CD1c-positive myeloid dendritic cell (primary cell): ENCODE measurements at regions not wholly inside any gene's neighbourhood (a gene's known extent, or its start where the extent isn't known, plus 50 kb on each side); places are given as distances from the start of the nearest gene placed in this dataset.

Source experiments
- DNase-seq: peaks from one replicate; pipeline ENCODE4 v3.0.0-alpha.2; 2016; ENCODE audit errors: extremely low spot score

DNA sequence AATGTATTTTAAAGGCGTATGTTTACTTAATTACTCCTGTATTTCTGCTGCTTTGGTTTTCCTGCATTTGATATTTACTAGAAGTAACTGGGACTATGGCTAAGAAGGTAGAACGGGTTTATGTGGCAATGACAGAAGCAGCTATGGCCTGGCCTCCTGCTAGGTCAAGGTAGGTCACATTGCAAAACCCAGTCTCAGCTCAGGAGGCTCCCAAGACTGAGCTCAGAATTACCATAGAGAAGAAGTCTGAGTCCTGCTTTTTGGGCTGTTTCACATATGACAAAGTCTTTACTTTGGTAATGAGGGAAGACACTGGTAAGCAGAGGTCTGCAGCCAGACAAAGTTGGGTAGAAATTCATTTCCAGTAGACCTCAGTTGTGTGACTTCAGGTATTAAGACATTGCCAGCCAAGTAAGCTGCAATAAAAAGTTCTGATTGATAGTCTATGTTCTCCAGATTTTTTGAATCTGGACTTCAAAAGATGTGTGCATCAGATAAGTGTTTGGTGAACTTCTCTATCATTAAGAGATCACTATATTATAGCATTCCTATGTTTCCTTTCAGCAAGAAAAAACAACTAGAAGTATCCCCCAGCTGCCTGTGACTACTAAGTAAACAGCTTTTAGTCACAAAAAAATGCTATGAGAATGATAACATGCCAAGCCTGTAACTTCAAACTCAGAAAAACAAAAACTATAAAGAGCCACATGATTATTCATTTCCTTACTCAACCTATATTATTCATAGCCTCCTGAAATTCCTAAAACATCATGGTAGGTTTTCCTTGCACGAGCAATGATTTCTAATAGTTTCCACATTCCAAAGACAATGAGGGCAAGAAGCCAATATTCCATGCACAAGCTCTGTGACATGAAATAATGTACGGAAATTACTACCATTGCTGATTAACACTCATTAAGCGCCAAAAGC is 312.3 kb downstream of the HAO1 start:
- DNase-seq, result no peak

DNA sequence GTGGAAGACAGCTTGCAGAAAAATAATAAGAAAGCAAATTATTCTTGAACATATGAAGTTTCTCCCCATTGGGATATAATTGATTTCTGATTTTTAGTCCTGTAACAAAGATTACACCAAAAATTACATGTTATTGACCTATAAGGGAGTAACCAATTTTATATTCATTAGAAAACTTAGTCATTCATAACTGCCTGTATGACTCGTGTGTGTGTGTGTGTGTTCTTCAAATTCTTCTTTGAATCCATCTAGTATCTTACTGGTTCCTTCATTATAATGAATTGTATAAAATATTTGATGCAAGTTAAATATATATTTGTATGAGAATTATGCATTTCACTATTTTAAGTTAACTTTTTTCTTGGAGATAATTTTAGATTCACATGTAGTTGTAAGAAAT is 310.4 kb downstream of the HAO1 start:
- no peak for DNase-seq

DNA sequence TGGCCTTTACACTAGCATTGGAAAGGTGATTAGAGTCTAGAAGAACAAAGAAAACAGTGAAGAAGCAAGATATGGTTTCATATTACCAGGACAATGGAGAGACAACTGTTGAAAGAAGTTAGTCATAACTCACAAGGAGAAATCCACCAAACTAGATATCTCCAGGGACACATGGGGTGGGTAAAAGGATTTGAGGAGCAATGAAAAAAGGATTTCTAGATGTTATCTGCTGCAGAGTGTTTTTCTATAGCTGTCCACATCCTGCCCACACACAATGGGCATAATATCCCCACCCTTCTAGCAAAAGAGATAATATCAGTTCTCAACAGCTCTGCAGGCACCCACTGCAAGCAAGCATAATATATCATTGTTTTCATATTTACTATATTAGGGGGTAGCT is 303.1 kb downstream of the HAO1 start:
- DNase-seq, result no peak

DNA sequence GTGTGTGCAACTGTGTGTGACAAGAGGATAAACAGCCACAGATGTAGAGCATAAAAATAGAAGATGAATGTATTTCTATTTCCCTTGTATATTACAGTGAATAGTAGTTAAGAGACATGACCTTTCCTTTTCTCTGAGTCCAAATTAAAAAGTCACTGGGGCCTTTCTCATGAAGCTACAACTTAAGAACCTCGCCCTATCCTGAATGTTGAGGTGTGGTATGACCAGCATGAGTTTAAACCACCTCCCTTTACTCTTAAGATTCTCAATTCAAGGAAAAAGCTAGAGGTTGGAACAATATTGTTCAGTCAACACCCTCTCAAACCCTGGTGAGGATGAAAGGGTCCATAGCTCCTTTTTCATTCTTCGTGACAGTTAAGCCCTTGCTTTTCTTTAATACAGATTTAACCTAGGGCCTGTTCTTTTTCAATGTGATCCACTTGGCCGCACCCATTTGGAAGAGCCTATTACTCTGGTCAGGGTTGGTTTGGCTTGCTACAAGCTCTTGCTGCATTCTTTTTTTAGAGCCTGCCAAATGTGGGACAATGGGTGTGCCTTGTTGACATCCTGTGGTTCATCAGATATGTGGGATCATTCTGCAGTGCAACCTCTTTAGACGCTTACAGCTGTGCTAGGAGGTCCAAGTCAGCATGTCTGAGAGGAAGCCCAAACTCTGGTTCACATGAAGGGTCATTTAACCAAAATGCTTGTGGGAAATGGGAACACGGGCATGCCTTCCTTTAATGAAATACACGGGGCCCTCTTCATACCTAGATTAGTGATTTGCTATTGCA is 290.0 kb downstream of the HAO1 start:
- DNase-seq, result no peak

GRCh38 chr20:7654231-7654630 is 286.0 kb downstream of the HAO1 start:
- no peak for DNase-seq

GRCh38 chr20:7656687-7657467 is 283.4 kb downstream of the HAO1 start:
- DNase-seq, result no peak

DNA sequence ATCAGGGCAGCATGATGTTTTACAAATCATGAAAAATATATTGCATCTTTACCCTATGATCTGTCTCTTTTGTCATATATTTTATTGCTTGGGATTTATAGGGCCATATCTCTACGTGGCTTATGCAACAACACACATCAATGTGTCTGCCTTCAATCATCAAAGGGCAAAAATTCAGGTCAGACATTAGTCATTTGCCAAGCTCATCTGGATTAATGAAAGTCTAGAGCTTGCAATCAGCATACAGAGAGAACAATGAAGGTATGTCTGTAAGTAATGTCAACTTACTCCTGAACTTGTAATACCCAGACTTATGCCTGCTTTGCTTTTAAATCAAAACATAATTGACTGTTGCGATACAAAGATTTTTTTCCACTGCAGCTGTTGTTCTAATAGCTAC is 282.7 kb downstream of the HAO1 start:
- DNase-seq, result no peak

GRCh38 chr20:7660165-7660564 is 280.1 kb downstream of the HAO1 start:
- no peak for DNase-seq

GRCh38 chr20:7665376-7665775 is 274.9 kb downstream of the HAO1 start:
- no peak for DNase-seq

- no peak for DNase-seq
Measured at GRCh38 chr20:7667194-7667593, 273.1 kb downstream of the HAO1 start.

DNA sequence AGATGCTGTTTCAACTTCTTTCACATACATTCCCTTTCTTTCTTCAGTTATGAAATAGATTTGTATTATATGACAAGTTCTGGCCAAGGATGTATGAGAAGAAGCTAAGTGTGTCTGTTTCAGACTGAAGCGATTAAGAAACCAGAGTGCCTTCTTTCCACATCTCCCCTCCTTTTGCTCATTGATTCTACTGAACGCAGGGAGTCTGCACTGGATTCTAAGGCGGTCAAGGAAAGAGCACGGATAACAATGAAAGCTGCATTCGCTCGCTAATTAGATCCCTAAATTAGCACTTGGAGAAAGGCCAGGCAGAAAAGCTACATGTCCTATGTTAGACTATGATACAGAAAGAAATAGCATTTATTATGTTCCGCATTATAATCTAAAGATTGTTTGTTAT is 267.7 kb downstream of the HAO1 start:
- no peak for DNase-seq

GRCh38 chr20:7673841-7674240 is 266.4 kb downstream of the HAO1 start:
- DNase-seq, result no peak

DNA sequence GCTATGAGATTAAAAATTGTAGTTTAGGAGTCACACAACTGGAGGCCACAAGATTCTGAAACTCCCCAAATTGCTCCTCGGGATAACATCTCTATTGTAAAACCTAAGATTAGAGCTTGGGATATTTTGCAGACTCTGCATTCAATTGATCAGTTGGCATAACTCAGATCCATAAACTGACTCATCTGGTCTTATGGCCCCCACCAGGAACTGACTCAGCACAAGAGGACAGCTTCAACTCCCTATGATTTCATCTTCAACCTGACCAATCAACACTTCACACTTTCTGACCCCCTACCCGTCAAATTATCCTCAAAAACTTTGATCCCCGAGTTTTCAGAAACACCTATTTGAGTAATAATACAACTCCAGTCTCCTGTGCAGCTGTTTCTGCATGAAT is 257.3 kb downstream of the HAO1 start:
- no peak for DNase-seq

GRCh38 chr20:7687065-7687464 is 253.2 kb downstream of the HAO1 start:
- DNase-seq, result no peak

DNA sequence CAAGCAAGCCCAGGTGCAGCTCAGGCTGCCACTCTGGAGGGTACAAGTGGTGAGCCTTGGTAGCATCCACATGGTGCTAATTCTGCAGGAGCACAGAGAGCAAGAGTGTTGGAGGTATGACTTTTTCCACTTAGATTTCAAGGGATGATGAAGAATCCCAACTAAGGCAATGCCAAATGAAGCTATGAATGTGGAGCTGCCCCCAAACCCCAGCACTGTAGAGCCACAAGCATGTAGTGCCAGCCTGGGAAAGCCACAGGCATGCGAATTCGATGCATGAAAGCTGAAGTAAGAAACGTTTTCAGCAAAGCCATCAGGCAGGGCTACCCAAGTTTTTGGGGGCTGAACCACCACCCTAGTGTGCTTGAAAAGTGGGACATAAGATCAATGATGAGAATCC is 251.1 kb downstream of the HAO1 start:
- no peak for DNase-seq

- DNase-seq, result no peak
Measured at GRCh38 chr20:7691647-7692269, 248.5 kb downstream of the HAO1 start.

DNA sequence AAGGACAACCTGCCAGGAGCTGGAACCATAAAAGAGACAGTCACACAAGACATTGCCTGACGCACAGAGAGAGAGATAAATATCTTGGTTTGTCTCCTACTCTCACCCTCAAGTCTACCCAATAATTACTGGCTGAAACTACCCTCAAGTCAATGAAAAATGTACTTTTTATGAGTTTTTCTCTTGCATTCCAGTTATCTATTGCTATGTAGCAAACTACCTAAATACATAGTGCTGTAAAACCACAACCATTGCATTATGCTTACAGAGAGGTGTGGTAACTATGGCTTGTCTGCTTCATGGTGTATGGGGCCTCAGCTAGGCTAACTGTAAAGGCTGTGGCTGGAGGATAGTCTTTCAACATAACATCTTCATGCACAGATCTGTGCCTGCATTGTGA is 247.8 kb downstream of the HAO1 start:
- no peak for DNase-seq

DNA sequence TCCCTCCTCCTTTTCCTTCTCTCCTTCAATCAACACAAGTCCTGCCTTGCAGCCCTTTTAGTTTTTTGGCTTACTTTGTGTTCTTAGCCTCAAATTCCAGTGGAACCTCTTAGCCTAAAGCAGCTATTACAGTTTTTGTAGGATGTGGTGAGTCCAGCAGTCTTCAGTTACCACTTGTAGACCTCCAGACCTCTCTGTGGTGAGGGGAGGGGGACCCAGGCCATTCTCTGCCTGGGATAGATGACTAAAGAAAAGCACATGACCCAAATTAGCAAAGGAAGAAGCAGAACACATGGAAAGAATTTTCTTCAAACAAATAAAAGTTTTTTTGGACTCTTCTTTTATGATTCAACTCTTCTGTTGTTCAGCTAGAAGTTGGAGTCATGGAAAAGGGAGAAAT is 246.5 kb downstream of the HAO1 start:
- DNase-seq, result no peak

- no peak for DNase-seq
Measured at GRCh38 chr20:7695051-7695495, 245.2 kb downstream of the HAO1 start.

- DNase-seq, result no peak
Measured at GRCh38 chr20:7695635-7696034, 244.6 kb downstream of the HAO1 start.

- DNase-seq, result no peak
Measured at GRCh38 chr20:7696311-7696710, 243.9 kb downstream of the HAO1 start.

- DNase-seq, result no peak
Measured at GRCh38 chr20:7702141-7702540, 238.1 kb downstream of the HAO1 start.
